Medulla oblongata (tissue), 1 donor: ENCODE measurements at regions not wholly inside any gene's neighbourhood (a gene's known extent, or its start where the extent isn't known, plus 50 kb on each side); places are given as distances from the start of the nearest gene placed in this dataset.

Source experiments
- DNase-seq: peaks from one replicate; pipeline ENCODE4 v3.0.0-alpha.2; 2015; ENCODE audit errors: extremely low spot score

DNA sequence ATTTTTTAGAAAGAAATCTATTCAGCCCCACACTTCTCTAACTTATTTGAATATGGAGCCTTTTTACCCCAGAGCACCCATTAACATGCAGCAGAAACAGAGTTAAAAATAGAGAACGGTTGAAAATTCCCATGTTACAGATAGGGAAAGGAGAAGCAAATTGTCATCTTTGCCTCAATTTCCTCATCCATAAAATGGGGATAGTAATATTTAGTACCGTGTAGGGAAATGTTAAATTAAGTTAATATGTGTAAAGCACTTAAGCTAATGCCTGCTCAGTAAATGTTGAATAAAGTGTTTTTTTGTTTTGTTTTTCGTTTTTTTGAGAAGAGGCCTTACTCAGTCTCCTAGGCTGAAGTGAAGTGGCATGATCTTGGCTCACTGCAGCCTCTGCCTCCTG, 50.3 kb downstream of the NAV1 start:
- no peak for DNase-seq

DNA sequence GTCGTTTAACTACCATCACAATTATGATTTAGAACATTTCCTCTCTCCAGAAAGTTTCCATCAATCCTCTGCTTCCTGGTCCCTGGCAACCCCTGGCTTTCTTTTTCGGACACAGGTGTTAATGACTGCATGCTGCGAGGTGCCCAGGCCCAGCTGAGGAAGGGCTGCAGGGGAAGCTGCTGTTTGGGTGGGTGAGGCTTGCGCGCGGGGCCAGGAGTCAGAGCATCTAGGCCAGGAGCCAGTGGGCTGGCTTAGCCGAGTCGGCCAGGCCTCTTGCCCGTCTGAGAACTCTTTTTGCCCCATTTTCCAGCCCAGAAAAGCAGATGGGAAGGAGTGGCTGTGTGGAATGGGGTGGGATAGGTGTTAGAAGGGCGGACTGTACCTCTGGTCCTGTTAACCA, 51.5 kb downstream of the NAV1 start:
- DNase-seq: no peak

DNA sequence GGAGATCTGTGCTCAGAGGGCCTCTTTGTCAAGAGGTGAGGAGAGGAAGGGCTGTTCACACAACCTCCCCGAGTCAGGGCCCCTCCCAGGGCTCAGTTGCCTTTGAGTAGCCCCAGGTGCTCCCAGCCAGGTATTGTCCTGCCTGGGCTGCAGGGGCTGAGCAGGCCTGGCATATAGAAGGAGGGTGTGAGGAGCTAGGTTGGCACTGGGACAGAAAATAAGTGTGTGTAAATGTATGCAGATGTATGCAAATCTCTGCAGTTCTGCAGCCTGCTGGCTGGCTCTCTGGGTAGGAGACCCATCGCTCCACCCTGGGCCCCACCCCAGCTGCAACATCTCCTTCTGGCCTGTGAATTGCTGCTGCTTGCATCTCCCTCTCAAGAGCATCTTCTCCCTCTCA, 52.4 kb downstream of the NAV1 start:
- no peak for DNase-seq

DNA sequence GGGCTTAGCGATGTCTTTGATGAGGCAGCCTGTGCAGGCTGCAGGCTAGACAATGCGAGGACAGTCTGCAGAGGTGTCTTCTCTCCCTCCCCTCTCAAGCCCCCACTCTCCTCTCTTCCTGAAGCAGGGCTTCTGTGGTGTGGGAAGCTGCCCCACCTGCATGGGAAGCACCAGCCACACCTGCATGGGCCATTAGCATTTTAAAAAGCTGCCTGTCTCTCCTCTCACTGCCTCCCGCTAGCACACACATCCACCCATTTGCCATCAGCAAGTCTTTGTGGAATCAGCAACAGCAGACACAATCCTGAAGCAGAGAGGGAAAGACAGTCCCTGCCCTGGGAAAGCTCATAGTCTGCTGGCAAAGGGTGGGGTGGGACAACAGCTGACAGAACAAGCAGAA, 53.1 kb downstream of the NAV1 start:
- no peak for DNase-seq

DNA sequence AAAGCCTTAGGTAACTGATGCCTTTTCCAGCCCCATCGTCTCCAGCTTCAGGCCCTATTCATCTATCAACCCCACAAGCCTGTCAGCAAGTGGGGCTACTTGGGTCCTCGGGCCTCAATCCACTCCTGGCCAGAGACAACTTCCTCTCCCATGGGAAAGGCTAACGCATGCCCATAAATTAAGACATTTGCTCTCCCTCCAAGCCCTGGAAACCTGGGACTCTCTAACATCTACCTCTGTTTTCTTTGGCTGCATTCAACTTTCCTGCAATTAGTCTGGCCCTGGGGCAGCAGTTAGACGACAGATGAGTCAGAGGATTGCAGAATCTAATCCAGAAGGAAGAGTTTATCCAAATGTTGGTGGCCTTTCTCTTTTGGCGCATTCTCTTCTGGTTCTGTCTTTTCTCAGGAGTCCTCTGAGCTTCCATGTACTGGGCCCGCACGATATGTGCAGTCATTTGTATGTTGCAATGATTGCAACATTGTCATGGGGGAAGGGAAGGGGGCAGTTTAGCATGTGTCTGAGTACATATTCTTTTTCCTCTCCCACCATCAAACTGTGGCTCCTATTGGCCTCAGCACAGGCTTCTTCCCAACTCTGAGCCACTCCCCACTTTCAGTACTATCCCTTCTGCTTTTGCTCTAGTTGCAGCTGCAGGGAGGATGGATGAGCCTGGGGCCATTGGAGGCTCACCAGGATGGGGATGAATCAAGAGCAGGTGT, 54.4 kb downstream of the NAV1 start:
- no peak for DNase-seq

DNA sequence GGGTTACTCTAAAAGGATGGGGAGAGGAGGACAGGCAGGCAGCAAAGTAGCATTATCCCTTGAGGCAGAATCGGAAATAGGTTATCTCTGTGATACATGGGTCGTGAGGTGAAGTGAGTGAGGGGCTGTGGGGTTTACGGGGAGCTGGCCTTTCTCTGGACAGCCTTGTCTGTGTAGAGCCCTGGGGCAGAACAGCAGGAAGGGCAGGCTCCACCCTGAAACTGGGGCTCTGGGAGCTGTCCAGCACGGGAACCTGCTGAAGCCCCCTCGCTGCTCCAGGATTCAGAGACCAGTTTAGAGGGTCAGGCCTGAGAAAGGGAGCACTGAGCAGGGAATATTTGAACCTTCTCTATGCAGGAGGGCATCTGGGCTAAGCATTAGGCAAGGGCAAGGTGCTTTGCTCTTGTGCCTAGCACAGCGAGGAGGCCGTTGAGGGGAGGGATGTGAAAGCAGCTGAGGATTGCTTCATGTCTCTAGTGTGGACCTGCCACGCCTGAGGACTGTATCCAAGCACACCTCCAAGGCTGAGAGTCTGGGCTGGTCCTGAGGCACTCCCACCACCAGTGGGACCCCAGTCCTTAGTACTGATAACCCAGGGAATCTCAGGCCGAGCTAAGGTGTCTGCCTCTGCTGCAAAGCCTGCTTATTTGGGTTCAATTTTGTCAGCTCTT, 55.8 kb downstream of the NAV1 start:
- DNase-seq: no peak

DNA sequence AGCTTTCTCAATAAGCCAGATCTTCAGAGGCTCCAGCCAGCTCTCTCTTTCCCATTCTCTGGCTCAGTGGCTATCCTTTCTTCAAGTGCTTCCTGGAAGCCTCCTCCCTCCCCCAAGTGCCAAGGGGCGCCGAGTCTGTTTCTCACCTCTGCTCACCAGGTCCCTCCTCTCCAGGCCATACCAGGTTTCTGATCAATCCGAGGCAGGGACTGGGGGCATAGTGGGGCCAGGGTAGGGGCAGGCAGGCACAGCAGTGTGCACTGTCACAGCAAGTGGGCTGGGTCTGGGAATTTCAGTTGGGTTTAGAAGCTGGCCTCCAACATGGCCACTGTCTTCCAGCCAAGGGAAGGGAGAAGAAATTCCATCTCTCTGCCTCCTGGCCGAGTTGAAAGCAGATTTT, 56.5 kb downstream of the NAV1 start:
- no peak for DNase-seq

DNA sequence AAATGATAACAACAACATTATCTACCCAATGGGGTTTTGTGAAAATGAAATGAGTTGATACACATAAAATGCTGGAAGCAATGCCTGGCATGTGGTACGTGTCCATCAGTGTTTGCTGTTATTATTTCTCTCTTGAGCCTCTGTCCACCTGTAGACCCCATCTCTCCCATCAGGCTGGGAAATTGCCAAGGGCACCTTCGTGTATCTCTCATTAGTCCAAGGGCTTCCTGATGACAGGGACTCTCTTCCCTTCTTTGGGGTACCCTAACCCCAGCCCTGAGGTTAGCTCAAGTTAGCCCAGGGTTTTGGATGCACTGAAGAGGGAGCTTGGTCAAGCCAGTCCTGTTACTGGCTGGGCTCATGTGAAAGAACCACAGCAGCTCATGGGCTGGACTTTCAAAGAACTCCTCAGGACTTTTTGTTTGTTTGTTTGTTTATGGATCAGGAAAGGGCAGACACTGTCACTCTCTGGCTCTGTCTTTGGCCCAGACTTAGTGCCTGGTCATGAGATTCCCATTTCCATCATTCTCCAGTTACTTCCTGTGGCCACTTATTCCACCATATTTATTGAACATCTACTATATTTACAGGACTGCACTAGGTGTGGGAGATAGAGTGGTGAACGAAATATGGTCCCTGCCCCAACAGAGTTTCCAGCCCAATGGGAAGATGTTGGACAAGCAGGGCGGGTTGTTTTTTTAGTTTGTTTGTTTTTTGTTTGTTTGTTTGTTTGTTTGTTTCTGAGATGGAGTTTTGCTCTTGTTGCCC, 57.4 kb downstream of the NAV1 start:
- DNase-seq: no peak

DNA sequence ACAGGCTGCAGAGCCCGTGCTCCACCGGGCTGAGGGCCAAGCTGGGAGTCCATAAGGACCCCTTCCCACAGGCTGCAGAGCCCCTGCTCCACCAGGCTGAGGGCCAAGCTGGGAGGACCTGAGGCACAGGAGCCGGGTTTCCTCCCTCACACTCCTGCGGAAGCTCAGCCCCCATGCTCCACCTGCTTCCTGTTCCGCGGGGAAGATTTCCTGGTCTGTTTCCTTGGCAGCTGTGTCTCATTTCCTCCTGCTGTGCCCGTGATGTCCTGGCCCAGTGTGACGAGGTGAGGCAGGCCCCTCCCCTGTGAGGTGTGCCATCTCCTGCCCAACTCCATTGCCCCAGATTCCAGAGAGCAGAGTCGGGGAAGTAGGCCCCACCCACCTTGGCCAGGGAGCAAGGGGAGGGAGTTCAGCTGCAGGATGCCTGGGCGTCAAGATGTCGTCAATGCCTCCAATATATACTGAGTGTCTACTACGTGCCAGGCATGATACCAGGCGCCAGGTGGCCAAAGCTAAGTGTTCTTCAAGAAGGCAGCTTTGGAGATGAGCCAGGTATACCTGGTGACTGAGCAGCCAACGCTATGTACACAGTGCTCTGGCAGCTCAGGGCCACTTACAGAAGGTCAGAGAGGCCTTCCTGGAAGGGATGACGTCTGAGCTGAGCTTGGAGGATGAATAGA, 58.8 kb downstream of the NAV1 start:
- DNase-seq: no peak

DNA sequence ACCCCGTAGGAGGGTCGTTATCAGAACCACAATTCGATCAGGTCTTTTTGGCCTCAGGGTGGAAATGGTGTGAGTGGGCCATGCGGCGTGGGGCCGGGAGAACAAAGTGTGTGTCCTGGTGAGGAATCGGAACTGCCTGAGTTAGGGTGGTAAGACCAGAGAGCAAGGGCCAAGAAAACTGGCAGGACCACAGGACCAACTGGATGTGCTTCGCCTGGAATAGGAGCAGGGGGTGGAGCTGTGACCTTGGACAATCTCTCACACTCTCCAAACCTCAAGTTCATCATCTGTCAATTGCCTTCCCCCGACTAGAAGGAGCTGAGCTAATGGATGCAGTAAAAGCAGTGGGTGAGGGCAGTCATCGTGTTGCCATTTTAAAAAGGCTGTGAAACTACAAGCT, 59.5 kb downstream of the NAV1 start:
- DNase-seq: no peak

DNA sequence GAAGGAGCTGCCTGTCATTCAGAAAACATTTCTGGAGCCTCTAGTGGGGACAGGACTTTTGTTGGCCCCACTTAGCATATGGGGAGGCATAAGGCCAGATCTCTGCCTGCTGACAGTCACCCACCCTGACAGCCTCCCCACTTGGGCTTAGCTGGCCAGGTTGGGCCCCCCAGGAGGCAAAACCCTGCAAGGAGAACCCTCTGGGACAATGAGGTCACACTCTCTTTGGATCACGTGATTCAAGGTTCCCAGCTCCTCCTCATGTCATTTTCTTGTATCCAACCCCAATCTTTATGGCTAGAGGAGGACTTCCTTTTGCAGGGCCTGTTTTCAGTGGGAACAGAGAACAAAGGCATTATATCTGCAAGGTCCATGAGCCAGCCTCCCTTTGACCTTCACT, 60.0 kb downstream of the NAV1 start:
- DNase-seq: no peak

DNA sequence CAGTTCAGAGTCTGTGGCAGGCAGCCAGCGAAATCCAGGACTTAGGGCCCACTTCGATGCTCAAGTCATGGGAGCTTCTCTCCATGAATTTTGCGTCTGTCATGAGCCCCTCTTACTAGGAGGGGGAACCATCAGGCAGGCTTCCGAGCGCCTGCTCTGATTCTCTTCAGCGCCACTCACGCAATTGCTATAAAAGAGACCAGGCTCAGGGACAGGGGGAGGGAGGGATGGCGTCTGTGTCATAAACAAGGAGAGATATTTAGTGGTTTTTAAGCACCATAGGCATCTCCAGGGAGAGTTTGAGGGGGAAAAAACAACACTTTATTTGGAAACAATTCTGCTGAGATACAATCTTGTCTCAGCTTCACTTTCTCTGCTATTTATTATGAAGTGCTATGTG, 60.6 kb downstream of the NAV1 start:
- no peak for DNase-seq

DNA sequence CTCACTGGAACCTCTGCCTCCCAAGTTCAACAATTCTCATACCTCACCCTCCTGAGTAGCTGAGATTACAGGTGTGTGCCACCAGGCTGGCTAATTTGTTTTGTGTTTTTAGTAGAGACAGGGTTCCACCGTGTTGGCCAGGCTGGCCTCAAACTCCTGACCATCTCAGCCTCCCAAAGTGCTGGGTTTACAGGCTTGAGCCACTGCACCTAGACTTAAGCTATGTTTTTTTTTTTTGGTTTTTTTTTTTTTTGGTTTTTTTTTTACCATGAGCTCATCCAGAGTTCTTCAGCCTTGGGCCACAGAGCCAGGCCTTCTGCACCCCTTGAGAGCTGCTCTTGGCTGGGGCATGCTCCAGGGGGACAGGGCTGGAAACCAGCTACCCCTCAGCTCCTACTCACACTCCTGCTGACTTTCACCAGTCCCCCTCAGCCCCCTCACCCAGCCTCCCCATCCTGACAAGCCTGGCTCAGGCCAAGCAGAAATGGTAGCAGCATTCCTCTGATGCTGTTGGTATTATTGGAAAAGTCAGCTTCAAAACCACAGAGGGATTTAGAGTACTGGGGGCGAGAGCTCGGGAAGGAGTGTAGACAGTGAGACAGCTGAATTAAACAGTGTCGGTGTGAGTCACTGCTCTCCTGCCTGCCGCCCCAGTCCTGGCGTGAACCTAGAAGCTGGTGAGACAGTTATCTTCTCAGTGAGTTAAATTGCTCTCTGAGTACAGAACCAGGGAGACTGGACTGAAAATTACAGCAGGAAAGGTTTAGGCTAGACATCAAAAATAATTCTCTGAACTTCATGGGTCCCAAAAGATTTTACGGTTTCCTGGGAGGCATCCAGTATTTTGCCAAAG, 63.7 kb downstream of the NAV1 start:
- DNase-seq: no peak

DNA sequence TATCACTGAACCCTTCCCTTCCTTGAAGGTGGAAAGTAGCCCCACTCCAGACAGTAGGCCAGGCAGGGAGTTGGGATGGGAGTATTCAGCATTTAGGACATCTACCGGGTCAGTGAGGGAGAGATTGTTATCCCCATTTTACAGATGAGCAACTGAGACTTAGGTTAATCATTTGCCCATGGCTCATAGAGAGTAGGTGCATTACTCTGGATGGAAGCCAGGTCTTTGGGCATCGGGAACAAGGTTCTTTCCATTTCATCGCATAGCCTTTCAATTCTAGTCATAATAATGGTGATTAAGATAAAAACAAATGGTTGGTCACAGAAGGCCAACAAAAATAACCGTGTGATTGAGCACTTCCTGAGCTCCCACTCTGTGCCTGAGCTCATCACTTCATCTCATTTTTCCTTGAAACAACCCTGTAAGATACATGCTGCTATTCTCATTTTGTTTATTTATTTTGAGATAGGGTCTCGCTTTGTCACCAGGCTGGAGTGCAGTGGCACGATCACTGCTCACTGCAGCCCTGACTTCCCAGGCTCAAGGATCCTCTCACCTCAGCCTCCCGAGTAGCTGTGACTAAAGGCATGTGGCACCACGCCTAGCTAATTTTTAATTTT, 64.8 kb downstream of the NAV1 start:
- DNase-seq: no peak

DNA sequence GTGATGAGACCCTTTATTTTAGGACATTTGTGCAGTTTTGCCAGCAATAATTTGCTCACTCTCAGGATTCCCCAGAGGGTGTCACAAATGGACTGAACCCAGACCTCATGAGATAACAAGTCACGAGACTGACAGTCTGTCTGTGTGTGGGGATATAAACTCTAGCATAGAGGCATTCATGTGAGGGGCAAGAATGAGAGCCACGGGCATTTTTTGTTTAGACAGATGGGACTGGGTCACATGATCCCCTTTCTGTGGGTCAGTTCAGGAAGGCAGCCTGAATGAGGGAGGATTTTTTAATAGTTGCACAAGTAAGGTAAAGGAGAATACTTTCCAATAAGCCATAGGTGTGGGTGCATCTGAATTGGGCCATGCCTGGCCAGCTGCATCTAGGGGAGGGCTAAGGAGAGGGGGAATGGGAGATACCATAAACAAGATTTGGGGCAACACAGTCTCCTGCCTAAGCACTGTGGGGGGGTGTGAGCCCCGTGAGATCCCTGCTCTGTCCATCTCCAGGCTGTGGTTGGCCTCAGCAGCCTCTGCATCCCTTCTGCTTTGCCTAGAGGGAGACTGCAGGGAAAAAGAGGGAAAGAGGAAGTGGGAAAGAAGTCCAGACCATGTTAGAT, 66.6 kb downstream of the NAV1 start:
- DNase-seq: no peak

DNA sequence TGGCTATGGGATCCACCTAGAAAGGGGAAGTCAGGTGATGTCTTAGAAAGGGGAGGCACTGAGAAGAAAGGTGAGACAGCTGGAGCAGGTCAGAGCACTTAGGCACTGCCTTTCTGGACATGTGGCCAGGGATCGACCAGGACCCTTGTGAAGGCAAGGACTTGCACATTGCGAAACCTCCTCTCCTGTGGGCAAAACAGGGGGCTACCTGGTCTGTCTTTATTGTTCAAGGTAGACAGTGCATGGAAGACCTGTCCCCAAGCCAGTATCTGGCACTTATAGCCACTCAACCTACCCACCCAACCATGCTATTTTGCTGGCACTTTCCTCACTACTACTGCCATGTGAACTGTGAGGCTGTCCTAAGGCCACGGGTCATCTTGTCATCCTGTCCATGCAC, 67.2 kb downstream of the NAV1 start:
- no peak for DNase-seq

DNA sequence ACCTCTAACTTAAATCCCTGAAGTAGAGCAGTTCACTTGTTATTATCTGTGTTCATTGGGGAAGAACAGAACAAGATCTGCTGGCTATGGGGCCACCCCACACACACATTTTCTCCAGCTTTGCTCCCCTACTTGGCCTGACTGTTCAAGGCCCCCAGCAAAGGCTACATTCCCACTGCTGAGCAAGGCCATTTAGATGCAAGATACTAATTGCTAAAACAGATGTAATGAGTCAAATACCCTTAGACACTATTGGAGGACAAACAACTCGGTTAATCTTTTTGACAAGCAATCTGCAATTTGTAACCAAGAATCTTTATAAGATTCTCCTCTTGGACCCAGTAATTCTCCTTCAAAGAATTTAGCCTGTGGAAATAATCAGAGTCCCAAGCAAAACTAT, 67.7 kb downstream of the NAV1 start:
- DNase-seq: no peak

DNA sequence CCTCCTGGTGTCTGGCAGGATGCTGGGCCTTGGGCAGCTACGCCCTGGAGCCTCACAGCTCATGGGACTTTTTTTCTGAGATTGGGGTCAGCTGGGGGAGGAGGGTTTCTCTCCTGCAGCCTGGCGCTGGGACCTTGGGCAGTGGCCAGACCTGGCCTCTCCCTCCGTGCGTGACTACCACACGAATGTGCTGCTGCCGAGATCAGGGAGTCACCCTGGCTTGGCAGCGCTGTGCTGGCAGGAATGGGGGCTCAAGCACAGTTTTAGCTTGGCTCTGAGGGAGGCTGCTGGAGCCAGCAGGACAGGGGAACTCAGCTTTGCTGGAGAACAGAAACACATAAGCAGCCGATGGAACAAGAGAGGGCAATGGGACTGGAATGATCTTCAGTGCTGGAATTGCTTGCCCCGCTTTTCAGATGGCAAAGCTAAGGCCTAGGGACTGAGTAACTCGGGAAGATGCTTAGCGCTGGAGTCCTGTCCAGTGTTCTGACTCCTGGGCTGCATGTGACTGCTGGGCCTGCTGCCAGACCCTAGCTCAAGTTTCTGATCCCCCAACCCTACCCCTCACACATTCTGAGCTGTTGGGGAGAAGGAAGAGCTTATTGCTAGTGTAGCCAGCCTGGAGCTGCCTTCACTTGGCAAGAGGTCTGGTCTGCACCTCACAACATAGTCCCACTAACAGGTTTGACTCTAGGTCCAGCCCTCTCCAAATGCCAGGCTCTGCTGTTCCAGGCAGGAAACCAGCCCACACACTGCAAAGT, 69.9 kb downstream of the NAV1 start:
- DNase-seq: no peak

DNA sequence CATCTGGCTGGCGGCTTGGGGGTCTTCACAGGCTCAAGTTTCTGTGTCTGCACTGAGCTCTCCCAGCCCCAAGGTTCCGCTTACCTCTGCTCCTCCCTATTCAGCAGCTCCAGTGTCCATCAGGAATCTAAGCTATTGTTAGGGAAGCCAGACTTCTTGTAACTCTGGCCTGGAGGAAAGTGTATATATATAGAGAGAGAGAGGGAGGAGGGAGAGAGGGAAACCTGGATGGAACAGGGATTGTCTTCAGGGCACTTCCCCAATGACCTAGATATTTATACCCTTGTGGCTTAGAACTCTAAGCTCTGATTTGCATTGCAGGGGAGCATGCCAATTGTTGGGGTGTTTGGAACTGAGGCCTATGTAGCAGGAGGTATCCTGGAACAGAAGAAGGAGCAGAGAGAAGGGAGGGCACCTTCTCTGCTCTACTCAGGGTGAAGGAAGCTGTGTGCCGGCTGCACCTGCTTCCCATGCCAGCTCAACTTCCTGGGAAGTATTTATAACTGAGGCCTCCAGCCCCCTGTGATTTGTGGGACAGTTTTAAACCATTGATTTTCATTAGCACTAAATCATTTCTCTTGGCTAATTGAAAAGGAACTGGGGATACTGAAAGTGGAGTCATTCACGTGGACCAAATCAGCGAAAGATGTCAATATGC, 70.9 kb downstream of the NAV1 start:
- no peak for DNase-seq
